ENCODE measurements at regions not wholly inside any gene's neighbourhood (a gene's known extent, or its start where the extent isn't known, plus 50 kb on each side); places are given as distances from the start of the nearest gene placed in this dataset.

DNA sequence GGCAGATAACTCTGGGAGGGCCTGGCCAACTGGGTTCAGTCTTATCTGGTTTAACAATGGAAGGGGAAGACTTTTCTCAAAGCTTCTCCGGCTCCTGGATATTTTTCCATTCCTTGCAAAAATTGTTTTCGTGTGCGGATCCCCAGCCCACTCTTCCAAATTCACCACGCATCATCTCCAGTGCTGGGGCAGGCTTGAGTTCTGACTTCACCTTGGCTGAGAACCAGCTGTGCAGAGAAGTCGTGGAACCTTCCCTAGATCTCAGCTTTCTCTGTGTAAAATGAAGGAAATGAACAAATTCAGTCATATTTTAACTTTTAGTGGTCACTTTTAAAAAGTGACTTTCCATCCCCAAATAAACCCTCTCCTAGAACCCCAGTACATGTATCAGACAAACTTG is 297.0 kb downstream of the TCF7L2 start:
- TF ChIP-seq, protein P1, sequence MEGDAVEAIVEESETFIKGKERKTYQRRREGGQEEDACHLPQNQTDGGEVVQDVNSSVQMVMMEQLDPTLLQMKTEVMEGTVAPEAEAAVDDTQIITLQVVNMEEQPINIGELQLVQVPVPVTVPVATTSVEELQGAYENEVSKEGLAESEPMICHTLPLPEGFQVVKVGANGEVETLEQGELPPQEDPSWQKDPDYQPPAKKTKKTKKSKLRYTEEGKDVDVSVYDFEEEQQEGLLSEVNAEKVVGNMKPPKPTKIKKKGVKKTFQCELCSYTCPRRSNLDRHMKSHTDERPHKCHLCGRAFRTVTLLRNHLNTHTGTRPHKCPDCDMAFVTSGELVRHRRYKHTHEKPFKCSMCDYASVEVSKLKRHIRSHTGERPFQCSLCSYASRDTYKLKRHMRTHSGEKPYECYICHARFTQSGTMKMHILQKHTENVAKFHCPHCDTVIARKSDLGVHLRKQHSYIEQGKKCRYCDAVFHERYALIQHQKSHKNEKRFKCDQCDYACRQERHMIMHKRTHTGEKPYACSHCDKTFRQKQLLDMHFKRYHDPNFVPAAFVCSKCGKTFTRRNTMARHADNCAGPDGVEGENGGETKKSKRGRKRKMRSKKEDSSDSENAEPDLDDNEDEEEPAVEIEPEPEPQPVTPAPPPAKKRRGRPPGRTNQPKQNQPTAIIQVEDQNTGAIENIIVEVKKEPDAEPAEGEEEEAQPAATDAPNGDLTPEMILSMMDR (IDR thresholded peaks at IDR 0.05; ENCODE audit: low read length, missing control alignments) = no peak
- no peak for DNase-seq (ENCODE audit: low read depth)
- H3K4me3 ChIP-seq (replicated peaks; ENCODE audit: low read depth, low read length) = no peak overlapping the region

DNA sequence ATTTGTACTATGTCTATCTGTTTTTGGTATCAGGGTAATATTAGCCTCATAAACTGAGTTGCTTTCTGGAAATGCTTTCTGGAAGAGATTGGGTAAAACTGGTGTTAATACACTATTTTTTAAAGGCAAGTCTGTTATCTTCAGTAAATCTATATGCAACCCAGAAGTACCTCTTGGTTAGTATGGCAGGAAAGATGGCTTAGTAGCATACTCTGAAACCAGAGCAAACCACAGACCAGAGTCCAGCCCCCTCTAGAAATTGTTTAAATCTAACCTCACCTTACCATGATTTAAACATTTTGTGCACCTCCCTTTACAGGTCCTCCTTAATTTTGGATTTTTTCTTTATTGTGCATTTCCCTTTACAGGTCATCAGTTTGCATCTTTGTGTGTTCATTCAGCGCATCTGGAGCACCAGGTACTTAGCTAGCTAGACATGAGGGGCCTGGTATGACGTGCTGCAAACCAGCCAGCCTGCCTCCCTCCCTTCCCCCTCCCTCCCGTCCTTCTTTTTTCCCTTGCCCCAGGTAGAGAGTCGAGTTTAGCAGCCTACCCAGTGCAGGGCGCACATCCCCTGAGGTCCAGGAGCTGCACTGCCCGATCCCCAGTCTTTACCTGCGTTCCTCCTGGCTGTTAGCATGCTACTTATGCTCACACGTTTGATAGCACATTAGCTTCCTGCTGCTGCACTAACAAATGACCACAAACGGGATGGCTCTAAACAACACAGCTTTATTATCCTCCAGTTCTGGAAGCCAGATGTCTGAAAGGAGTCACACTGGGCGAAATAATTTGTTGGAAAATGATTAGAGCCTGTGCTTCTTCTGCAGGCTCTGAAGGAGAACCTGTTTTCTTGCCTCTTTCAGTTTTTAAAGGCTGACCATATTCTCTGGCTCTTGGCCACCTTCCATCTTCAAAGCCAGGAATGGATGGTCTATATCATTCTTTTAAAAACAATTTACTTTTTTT is 299.9 kb upstream of the HABP2 start:
- no peak overlapping the region for H3K4me3 ChIP-seq (replicated peaks; ENCODE audit: low read depth, low read length)
- no peak for DNase-seq (ENCODE audit: low read depth)
- TF ChIP-seq, protein P1 (IDR thresholded peaks at IDR 0.05; ENCODE audit: low read length, missing control alignments) = no peak

DNA sequence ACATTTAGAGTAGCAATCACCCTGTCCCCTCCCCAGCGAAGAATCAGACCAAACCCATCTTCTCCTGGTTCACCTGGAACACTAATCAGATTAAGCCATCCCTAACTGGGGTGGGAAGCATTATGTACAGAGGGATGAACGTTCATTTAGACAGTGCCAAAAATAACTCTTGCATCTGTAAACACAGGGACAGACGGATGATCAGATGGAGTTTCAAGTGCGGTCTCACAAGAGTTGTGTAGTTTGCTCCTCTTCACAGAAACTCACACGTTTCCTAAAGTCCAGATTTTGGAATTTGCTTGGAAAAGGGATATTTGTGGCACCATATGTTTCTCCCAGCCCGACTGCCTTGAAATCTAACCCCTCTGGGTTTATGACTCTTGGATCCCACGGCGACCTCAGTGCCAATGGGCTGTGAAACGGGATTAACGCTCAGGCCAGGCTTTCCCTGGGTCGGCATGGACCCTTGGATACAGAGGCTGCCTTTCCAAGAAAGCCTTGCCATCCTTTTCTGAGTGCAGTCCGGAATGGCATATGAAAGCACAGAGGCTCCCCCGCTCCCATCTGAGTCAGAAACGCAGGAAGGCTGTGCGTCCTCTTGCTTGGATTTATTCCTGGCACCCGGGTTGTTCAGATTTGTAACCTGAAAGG is 293.2 kb upstream of the HABP2 start:
- DNase-seq (ENCODE audit: low read depth) = no peak
- TF ChIP-seq, protein P1 (IDR thresholded peaks at IDR 0.05; ENCODE audit: low read length, missing control alignments) = no peak

DNA sequence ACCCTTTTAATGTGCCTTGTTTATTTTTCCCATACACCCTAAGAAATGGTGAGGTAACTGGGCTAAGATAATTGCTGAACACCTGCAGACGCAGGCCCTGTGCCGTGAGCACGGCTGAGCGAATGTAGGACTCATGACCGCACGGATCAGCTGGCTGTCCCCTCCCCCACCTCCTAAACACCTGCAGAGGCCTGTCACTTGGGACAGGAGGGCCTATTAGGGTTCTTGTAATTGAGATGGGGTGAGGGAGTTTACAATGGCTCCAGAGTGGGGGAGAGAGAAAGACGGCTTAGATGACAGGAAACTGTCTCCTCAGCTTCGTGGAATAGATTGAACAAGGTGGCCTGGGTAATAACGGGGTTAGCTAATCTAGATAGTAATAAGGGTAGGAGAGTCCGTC is 291.7 kb upstream of the HABP2 start:
- TF ChIP-seq, protein P1 (IDR thresholded peaks at IDR 0.05; ENCODE audit: low read length, missing control alignments) = no peak
- DNase-seq (ENCODE audit: low read depth) = no peak
- no peak overlapping the region for H3K4me3 ChIP-seq (replicated peaks; ENCODE audit: low read depth, low read length)

More for the DNA sequence above, 293.2 kb upstream of the HABP2 start:
- H3K4me3 ChIP-seq (replicated peaks; ENCODE audit: low read depth, low read length) = no peak overlapping the region

DNA sequence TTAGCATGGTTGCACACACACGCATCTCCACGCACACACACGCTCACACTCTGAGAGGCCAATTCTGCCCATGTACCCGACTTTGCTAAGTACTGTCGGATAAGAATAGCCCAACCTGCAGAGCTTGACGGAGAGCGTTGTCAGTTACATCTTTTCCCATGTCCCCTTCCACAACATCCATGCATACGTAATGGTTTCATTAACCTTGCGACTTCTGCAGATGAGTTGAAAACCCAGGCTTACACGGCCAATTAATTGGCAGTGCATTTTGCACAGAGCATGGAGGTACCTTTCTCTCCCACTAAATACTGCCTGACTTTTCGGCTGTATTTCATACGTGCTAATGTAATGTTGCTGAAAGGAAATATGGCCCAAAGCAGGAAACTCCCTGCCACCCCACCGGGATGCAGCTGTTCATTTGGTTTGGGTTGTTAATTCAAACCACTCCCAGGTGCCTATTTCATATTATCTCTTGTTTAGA is 291.2 kb upstream of the HABP2 start:
- TF ChIP-seq, protein P1 (IDR thresholded peaks at IDR 0.05; ENCODE audit: low read length, missing control alignments) = no peak
- DNase-seq (ENCODE audit: low read depth) = no peak
- H3K4me3 ChIP-seq (replicated peaks; ENCODE audit: low read depth, low read length) = no peak overlapping the region

DNA sequence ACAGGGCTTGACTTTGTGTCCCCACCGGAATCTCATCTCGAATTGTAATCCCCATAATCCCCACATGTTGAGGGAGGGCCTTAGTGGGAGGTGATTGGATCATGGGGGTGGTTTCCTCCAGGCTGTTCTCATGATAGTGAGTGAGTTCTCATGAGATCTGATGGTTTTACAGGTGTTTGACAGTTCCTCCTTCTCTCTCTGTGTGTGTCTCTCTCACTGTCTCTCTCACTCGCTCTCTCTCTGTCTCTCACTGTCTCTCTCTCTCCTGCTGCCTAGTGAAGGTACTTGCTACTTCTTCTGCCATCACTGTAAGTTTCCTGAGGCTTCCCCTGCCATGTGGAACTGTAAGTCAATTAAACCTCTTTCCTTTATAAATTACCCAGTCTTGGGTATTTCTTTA is 289.8 kb upstream of the HABP2 start:
- TF ChIP-seq, protein P1 (IDR thresholded peaks at IDR 0.05; ENCODE audit: low read length, missing control alignments) = no peak
- no peak overlapping the region for H3K4me3 ChIP-seq (replicated peaks; ENCODE audit: low read depth, low read length)
- no peak for DNase-seq (ENCODE audit: low read depth)

All from fibroblast of pulmonary artery (primary cell).